ENCODE measurements at regions not wholly inside any gene's neighbourhood (a gene's known extent, or its start where the extent isn't known, plus 50 kb on each side); places are given as distances from the start of the nearest gene placed in this dataset.

DNA sequence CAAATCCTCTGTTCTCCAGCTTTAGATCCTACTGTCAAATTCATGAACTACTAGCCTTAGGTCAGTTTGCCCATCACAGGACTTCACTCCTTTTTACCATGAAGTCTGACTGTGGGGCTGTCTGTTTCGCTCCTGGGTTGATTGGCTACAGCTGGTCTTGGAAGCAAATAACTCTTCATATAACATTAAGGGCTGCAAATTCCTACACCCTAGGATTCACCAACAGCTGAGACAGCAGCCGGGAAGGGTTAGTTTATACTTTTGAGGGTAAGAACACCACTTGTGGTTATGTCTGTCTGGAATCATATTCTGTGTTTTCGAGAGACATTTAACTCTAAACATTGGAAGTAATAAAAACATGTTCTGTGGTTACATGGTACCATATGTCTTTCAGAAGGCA is 55.9 kb upstream of the KIAA1217 start:
- no peak for DNase-seq (ENCODE audit: low spot score in 2 of 2)
- peaks cover 3% of the 10 kb centered on the region; the same call in 1 of the 2 replicates for H3K4me1 ChIP-seq
- no peak overlapping the region for H3K4me3 ChIP-seq
- in situ Hi-C loops (cut with MboI; ENCODE audit: low sequenced_read_pairs): no loop called here
- H3K27me3 ChIP-seq (ENCODE audit: low read depth): 0 out of 2 replicates have a peak, but pooled peaks cover 2% of the 10 kb centered on the region
- no peaks in the 10 kb centered on the region for H3K36me3 ChIP-seq (replicated peaks)
- H3K9me3 ChIP-seq: no peaks in the 10 kb centered on the region

DNA sequence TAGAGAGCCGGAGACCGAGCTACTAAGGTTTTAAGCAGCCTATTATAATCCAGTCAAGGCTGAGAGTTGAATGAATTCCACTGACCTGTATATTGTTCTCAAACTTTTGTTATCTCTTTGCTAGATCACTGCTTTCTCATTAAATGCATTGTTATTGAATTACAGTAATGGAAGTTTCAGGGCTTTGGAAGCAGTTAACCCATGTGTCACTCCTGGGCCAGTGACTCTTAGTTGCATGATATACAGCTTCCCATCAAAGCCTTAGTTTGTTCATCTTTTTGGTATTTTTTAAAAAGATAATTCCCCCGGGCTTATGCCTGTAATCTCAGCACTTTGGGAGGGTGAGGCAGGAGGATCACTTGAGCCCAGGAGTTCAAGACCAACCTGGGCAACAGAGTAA is 55.4 kb upstream of the KIAA1217 start:
- in situ Hi-C loops (cut with MboI; ENCODE audit: low sequenced_read_pairs): no loop called here
- Histone ChIP-seq H3K4me3 (no peak overlapping the region), H3K36me3 (replicated peaks) (no peaks in the 10 kb centered on the region), H3K9me3 (no peaks in the 10 kb centered on the region), H3K4me1 (peaks cover 3% of the 10 kb centered on the region; the same call in 1 of the 2 replicates), H3K27me3 (ENCODE audit: low read depth) (0 out of 2 replicates have a peak, but pooled peaks cover 2% of the 10 kb centered on the region)
- peak in 1 of 2 experiments; percentile 47 for DNase-seq (ENCODE audit: low spot score in 2 of 2)

DNA sequence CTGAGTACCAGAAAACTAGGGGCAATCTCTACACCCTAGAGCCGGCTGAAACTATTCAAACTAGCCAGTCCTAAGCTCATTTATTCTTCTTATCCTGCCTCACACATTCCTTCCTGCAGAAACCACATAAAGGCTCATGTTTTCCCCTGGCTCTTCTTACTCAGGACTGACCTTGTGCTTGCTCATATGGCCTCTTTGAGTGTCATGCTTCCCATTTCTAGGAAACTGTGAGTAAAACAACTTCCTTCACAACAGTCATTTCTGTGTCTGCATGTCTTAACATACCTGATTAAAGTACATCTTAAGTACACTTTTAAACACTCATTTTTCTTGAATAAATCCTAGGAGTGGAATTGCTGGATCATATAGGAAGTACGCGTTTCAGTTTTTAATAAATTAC is 52.3 kb upstream of the KIAA1217 start:
- peaks cover 3% of the 10 kb centered on the region; the same call in 1 of the 2 replicates for H3K4me1 ChIP-seq
- no peaks in the 10 kb centered on the region for H3K9me3 ChIP-seq
- 0 out of 2 replicates have a peak, but pooled peaks cover 4% of the 10 kb centered on the region for H3K27me3 ChIP-seq (ENCODE audit: low read depth)
- H3K4me3 ChIP-seq: no peak overlapping the region
- no peaks in the 10 kb centered on the region for H3K36me3 ChIP-seq (replicated peaks)
- DNase-seq (ENCODE audit: low spot score in 2 of 2): no peak
- in situ Hi-C loops (cut with MboI; ENCODE audit: low sequenced_read_pairs): no loop called here

DNA sequence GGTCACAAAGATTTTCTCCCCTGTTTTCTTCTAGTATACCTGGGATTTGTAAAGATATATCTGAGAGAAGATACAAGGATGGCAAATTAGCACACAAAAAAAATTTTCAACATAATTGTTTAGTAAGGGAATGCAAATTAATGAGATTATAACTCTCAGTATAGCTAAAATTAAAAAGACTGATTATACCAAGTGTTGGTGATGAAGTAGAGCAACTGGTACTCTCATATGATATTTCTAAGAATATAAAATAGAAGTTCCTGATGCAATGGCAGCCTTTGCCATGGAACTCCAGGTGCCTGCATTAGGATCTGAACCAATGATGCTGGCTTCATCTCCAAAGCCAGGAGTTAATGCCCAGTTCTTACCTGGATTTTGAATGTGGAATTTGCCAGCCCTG is 51.4 kb upstream of the KIAA1217 start:
- Histone ChIP-seq H3K36me3 (replicated peaks) (no peaks in the 10 kb centered on the region), H3K27me3 (ENCODE audit: low read depth) (0 out of 2 replicates have a peak, but pooled peaks cover 4% of the 10 kb centered on the region), H3K4me1 (peaks cover 3% of the 10 kb centered on the region; the same call in 1 of the 2 replicates), H3K4me3 (no peak overlapping the region), H3K9me3 (no peaks in the 10 kb centered on the region)
- in situ Hi-C loops (cut with MboI; ENCODE audit: low sequenced_read_pairs): no loop called here
- DNase-seq (ENCODE audit: low spot score in 2 of 2): no peak
